ENCODE measurements at regions not wholly inside any gene's neighbourhood (a gene's known extent, or its start where the extent isn't known, plus 50 kb on each side); places are given as distances from the start of the nearest gene placed in this dataset.
"Not testable (repeated sequence)": the region's sequence is repeated elsewhere in the genome, so short reads cannot be mapped to it uniquely, and the experiment has no call there.

- DNase-seq (ENCODE audit: low spot score), result no peak
Observed at GRCh38 chr15:69869291-69869690, 228.4 kb downstream of the TLE3 start.

GRCh38 chr15:69869881-69870505 lies 227.7 kb downstream of the TLE3 start:
- no peak for DNase-seq (ENCODE audit: low spot score)

GRCh38 chr15:69871511-69872134 lies 226.1 kb downstream of the TLE3 start:
- DNase-seq (ENCODE audit: low spot score), result no peak

GRCh38 chr15:69873807-69874206 lies 223.9 kb downstream of the TLE3 start:
- no peak for DNase-seq (ENCODE audit: low spot score)

GRCh38 chr15:69874321-69874720 lies 223.4 kb downstream of the TLE3 start:
- no peak for DNase-seq (ENCODE audit: low spot score)

- DNase-seq (ENCODE audit: low spot score), result no peak
Observed at GRCh38 chr15:69876064-69876940, 221.4 kb downstream of the TLE3 start.

GRCh38 chr15:69879963-69880362 lies 217.8 kb downstream of the TLE3 start:
- not testable (repeated sequence) for DNase-seq (ENCODE audit: low spot score)

GRCh38 chr15:69880571-69881301 lies 217.0 kb downstream of the TLE3 start:
- DNase-seq (ENCODE audit: low spot score), result no peak

- no peak for DNase-seq (ENCODE audit: low spot score)
Observed at GRCh38 chr15:69881302-69881670, 216.4 kb downstream of the TLE3 start.

- DNase-seq (ENCODE audit: low spot score), result no peak
Observed at GRCh38 chr15:69881766-69882165, 216.0 kb downstream of the TLE3 start.

- no peak for DNase-seq (ENCODE audit: low spot score)
Observed at GRCh38 chr15:69883306-69883705, 214.4 kb downstream of the TLE3 start.

- DNase-seq (ENCODE audit: low spot score), result peak; percentile 66
Observed at GRCh38 chr15:69885173-69885955, 212.4 kb downstream of the TLE3 start.

- no peak for DNase-seq (ENCODE audit: low spot score)
Observed at GRCh38 chr15:69887009-69887408, 210.7 kb downstream of the TLE3 start.

- DNase-seq (ENCODE audit: low spot score), result no peak
Observed at GRCh38 chr15:69887553-69887952, 210.2 kb downstream of the TLE3 start.

GRCh38 chr15:69888406-69888805 lies 209.3 kb downstream of the TLE3 start:
- no peak for DNase-seq (ENCODE audit: low spot score)

- DNase-seq (ENCODE audit: low spot score), result no peak
Observed at GRCh38 chr15:69891070-69891536, 206.6 kb downstream of the TLE3 start.

- no peak for DNase-seq (ENCODE audit: low spot score)
Observed at GRCh38 chr15:69891606-69892005, 206.1 kb downstream of the TLE3 start.

- DNase-seq (ENCODE audit: low spot score), result no peak
Observed at GRCh38 chr15:69892351-69892750, 205.4 kb downstream of the TLE3 start.

GRCh38 chr15:69893086-69893485 lies 204.6 kb downstream of the TLE3 start:
- DNase-seq (ENCODE audit: low spot score), result no peak

- DNase-seq (ENCODE audit: low spot score), result no peak
Observed at GRCh38 chr15:69893863-69894262, 203.9 kb downstream of the TLE3 start.

- DNase-seq (ENCODE audit: low spot score), result no peak
Observed at GRCh38 chr15:69895202-69895601, 202.5 kb downstream of the TLE3 start.

- no peak for DNase-seq (ENCODE audit: low spot score)
Observed at GRCh38 chr15:69896606-69897005, 201.1 kb downstream of the TLE3 start.

Data from ecto neural progenitor cell (in vitro differentiated cells).